DMS53 treated with DMSO at 0.1 percent for 48 hours (cell line): ENCODE measurements at regions not wholly inside any gene's neighbourhood (a gene's known extent, or its start where the extent isn't known, plus 50 kb on each side); places are given as distances from the start of the nearest gene placed in this dataset.

Experiments
- DNase-seq: peaks from one replicate; lab custom pipeline; 2025; ENCODE audit not compliant: unreplicated experiment; lab: John Stamatoyannopoulos, UW

DNA sequence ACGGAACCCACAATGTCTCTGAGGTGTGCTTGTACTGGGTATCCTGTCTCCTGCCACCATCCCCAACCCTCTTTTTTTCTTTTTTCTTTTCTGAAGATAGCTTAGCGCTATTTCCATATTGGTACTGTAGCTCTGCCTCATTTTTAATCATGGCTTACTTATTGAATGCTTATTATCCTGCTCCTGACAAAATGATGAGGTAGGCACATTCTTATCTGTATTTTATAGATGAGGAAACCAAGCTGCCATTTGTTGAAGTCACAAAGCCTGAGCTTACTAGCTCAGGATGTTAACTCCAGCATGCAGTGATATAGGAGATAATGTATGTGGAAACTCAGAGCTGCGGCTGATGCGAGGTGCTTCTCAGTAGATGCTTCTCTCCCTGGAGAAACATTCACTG, 61.4 kb upstream of the GPR6 start:
- DNase-seq, result no peak

DNA sequence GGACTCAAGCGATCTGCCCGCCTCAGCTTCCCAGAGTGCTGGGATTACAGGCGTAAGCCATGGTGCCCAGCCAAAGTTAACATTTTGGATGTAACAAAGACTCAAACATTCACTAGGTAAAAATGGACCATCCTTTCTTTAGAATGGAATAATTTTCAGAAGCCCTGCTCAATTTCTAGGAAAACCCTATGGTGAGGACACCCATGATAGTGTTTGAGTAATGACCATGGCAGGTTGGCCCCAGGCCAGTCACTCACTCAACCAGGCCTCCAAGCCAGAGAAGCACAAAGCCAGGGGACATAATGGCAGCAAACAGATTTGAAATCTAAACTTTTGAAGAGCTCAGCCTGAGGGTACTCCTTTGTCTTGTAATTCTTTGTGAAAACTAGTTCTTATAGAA, 59.9 kb upstream of the GPR6 start:
- DNase-seq, result no peak

DNA sequence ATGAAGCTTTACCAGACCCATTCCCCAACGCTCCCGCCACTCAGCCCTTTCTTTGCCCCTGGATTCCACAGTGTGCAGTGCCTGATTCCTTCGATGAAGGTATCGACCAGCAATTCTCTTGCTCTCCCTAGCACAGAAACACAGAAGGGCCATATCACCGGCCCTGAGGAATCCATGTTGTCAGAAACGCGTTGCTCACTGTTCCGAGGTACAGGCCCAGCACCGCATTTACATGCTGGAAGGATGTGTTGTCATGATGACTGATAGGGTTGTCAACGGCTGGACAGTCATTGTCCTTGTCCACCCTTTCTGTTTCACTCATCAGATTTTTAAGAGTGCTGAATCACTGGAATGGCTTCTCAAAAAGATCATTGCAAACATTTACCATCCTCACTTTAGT, 57.2 kb upstream of the GPR6 start:
- DNase-seq, result no peak

DNA sequence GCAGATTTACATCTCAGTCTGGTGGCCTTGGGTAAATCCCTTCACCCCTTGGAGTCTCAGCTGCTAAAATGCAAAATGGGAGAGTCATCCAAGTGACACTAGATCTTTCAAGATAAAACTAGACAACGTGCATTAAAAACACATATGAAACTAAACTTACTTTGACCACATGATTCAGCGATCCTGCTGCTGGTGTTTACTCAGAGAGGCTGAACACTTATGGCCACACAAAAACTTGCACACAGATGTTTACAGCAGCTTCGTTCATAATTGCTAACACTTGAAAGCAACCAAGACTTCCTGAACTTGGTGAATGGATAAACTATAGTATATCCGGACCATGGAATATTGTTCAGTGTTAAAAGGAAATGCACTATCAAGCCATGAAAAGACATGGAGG, 55.3 kb upstream of the GPR6 start:
- DNase-seq, result no peak

DNA sequence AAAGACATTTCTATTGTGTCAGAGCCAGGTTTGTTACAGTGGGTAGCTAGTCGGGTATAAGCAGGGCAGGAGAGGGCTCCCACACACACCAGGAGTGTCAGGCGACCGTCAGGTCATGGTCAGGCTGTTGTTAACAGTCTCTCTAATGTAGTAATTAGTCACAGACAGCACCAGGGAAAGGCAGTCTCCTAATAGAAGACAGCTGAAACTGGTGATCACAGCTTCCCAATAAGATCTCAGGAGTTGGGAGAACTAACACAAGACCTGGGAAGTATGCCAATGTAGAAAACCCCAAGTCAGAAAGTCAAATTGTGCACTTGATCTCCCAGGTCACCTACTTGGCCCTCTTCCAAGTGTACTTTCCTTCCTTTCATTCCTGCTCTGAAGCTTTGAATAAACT, 53.0 kb upstream of the GPR6 start:
- no peak for DNase-seq

GRCh38 chr6:109927052-109927451, 51.1 kb upstream of the GPR6 start:
- no peak for DNase-seq
